NCI-H2081 (cell line): ENCODE measurements at regions not wholly inside any gene's neighbourhood (a gene's known extent, or its start where the extent isn't known, plus 50 kb on each side); places are given as distances from the start of the nearest gene placed in this dataset.
"Not testable (repeated sequence)": the region's sequence is repeated elsewhere in the genome, so short reads cannot be mapped to it uniquely, and the experiment has no call there.

ENCODE experiments used
- DNase-seq, 2 experiments: peaks; one replicate each; lab custom pipeline; 2025; lab: John Stamatoyannopoulos, UW

GRCh38 chr16:8453359-8453758, 137.0 kb downstream of the TMEM114 start:
- no peak for DNase-seq

- DNase-seq = no peak
These were observed 137.4 kb downstream of the TMEM114 start for GRCh38 chr16:8452941-8453340.

GRCh38 chr16:8436931-8437330, 153.4 kb downstream of the TMEM114 start:
- no peak for DNase-seq

GRCh38 chr16:8431783-8432182, 158.5 kb downstream of the TMEM114 start:
- no peak for DNase-seq

GRCh38 chr16:8430401-8430800, 159.9 kb downstream of the TMEM114 start:
- DNase-seq = no peak

GRCh38 chr16:8426569-8426968, 163.7 kb downstream of the TMEM114 start:
- DNase-seq = no peak

- DNase-seq = no peak
These were observed 173.2 kb downstream of the TMEM114 start for GRCh38 chr16:8417145-8417544.

GRCh38 chr16:8408855-8409567, 181.3 kb downstream of the TMEM114 start:
- DNase-seq = no peak

GRCh38 chr16:8407351-8407750, 183.0 kb downstream of the TMEM114 start:
- no peak for DNase-seq

- no peak for DNase-seq
These were observed 186.1 kb downstream of the TMEM114 start for GRCh38 chr16:8403978-8404749.

GRCh38 chr16:8402981-8403843, 187.1 kb downstream of the TMEM114 start:
- DNase-seq = no peak

GRCh38 chr16:8400683-8401082, 189.6 kb downstream of the TMEM114 start:
- DNase-seq = not testable (repeated sequence)

GRCh38 chr16:8398548-8398947, 191.8 kb downstream of the TMEM114 start:
- DNase-seq = no peak

- DNase-seq = no peak
These were observed 193.1 kb downstream of the TMEM114 start for GRCh38 chr16:8397223-8397622.

- DNase-seq = no peak
These were observed 193.8 kb downstream of the TMEM114 start for GRCh38 chr16:8396463-8396862.

GRCh38 chr16:8391257-8391656, 199.1 kb downstream of the TMEM114 start:
- DNase-seq = no peak

GRCh38 chr16:8388684-8389083, 201.6 kb downstream of the TMEM114 start:
- no peak for DNase-seq

- no peak for DNase-seq
These were observed 208.5 kb downstream of the TMEM114 start for GRCh38 chr16:8381814-8382213.

GRCh38 chr16:8380311-8380710, 210.0 kb downstream of the TMEM114 start:
- no peak for DNase-seq

GRCh38 chr16:8377864-8378263, 212.4 kb downstream of the TMEM114 start:
- DNase-seq = no peak

- DNase-seq = no peak
These were observed 213.5 kb downstream of the TMEM114 start for GRCh38 chr16:8376858-8377257.

- DNase-seq = no peak
These were observed 213.9 kb downstream of the TMEM114 start for GRCh38 chr16:8376430-8376829.

GRCh38 chr16:8375232-8375587, 215.1 kb downstream of the TMEM114 start:
- DNase-seq = no peak
